NCI-H187 treated with DMSO at 0.1 percent for 48 hours (cell line): ENCODE measurements at regions not wholly inside any gene's neighbourhood (a gene's known extent, or its start where the extent isn't known, plus 50 kb on each side); places are given as distances from the start of the nearest gene placed in this dataset.
A peak's percentile ranks its signal among the peaks of the same experiment; 100 is the strongest.

Source experiments
- DNase-seq: peaks from one replicate; lab custom pipeline; 2025; lab: John Stamatoyannopoulos, UW

- DNase-seq = no peak
Measured at GRCh38 chr18:41231681-41232080, 723.4 kb upstream of the PIK3C3 start.

- DNase-seq = no peak
Measured at GRCh38 chr18:41227993-41228392, 727.0 kb upstream of the PIK3C3 start.

DNA sequence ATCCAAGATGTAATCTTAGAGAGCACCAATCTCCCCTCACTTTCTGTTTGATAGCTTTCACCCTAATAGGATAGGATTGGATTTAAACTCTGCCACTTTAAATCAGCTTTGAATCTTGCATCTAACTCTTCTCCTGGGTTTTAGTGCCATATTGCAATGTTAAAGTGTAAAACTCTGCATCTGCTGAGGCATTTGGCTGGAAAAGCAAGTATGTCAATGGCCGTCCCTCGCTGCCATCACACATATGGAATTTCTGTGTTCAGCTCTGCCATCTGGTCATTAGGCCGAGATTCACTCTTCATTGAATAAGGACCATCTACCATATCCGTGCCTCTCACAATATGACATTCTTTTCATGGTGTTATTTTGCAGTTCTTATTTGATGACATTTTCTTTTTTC is 728.1 kb upstream of the PIK3C3 start:
- DNase-seq = no peak

GRCh38 chr18:41226186-41226585 is 728.8 kb upstream of the PIK3C3 start:
- no peak for DNase-seq

GRCh38 chr18:41216341-41217003 is 738.6 kb upstream of the PIK3C3 start:
- DNase-seq = no peak

DNA sequence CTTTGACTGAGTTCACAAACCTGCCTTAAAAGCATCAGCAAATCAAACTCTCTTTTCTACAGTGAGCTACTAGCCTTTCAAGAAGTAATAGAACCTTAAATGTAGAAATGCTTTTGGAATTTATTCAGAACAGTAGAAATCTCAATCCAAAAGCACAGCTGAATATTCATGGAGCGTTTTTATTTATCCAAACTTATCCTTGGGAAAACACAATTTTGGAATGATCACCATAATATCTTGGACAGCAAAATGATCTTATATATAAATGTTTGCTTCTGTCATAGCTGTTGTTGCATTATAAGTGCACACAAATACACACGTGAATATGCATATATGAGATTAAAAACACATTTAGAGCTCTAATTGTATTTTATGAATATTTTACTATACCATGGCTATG is 747.3 kb upstream of the PIK3C3 start:
- no peak for DNase-seq

DNA sequence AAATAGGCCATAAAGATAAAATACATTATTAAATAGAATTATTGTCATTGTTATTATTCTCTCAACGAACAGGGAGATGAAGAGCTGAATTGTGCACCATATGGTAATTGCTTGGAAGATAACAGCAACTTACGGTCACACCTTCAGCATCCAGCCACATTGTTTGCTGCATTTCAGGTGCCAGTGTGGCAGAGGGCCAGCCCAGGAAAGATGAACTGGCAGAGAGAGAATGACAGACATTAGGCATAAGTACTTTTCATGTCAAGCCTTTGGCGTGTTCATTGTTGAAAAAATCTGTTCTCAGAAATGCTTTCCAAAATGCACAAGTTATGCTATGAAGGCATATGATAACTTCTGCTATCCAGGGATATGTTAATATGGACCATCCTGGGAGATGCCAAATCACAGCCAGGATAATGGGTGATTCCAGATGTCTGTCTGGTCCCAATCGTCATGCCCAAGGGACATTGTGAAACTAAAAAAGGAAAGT is 748.6 kb upstream of the PIK3C3 start:
- DNase-seq = no peak

DNA sequence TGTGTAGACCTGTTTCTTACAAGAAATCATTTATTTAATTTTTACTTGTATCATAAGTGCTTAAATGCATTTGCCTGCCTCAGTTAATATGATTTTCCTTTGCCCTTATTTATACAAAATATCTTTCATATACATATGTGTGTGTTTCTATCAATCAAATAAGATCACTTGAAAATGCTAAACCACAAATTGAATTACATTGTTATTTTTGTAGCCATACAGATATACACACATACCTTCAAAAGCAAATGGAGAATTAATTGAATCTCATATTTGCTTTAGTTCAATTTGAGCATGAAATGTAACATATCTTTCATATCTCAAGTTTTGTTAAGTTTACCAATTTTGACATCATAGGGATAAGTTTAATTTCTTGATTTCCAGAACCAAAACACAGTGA is 755.8 kb upstream of the PIK3C3 start:
- DNase-seq = no peak

DNA sequence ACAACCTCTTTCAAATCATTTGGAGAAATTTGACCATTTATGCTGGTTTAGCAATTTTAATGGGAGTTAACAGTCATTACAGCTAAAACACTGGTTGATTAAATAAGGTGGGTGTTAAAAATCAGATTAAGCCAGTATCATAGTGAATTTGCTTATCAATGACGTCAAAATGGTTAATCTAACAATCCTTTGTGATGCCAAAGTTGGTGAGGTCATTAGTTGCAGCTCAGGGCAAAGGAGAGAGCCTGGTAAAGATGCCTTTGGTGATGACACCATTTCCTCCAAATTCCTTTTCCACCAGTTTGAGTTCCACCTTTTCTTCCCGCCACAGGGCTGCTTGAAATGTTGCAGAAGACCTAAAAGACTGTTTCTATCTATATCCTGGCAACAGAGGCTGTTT is 757.1 kb upstream of the PIK3C3 start:
- DNase-seq = no peak

DNA sequence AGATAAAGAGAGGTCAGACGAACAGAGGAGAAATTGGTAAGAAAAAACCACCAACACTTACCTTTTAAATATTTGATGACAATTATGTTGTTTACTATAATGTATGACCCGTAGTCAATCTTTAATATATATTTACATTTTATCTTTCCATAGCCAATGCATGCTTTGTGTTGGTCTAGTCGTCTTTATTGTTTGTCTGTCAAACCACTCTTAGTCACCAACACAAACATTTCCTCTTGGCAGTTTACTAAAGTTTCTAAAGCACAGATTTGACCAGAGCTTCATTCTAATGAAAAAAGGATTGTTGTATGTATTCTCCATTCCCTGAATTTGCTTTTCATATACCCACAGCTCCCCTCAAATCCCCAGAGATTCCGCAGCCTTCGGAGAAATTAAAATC is 784.7 kb upstream of the PIK3C3 start:
- no peak for DNase-seq

DNA sequence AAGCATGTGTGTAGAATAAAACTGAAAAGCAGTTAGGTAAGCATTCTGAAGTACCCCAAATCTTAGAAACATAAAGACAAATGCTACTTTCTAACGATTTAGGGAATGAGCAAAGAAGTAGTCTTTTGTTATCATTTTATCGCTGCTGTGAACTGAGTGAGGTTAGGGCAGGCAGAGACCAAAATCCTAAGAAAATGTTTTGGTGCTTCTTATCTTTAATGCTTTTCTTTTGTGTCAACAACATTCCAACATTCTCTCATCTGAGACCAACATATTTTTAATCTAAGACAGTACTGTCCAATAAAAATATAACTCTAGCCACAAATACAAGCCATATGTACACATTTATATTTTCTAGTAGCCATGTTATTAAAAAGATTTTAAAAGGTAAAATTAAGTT is 789.4 kb upstream of the PIK3C3 start:
- no peak for DNase-seq

DNA sequence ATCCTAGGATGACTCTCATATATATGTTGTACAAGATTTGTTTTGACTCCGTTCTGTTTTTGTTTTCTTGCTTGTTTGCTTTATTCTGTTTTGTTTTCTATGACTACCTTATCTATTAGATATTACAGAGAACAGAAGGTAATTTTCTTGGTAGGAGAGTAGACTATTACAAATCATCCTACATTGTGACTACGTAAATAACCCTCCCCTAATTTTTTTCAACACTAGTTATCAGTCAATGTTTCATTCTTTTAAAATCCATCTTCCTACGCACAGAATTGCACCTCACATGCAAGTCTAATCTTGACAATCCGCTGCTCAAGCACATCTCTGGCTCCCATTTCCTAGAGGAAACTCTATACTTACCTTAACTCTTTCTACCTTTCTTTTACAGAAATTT is 792.3 kb upstream of the PIK3C3 start:
- DNase-seq = no peak

- DNase-seq = no peak
Measured at GRCh38 chr18:41162191-41162590, 792.8 kb upstream of the PIK3C3 start.

DNA sequence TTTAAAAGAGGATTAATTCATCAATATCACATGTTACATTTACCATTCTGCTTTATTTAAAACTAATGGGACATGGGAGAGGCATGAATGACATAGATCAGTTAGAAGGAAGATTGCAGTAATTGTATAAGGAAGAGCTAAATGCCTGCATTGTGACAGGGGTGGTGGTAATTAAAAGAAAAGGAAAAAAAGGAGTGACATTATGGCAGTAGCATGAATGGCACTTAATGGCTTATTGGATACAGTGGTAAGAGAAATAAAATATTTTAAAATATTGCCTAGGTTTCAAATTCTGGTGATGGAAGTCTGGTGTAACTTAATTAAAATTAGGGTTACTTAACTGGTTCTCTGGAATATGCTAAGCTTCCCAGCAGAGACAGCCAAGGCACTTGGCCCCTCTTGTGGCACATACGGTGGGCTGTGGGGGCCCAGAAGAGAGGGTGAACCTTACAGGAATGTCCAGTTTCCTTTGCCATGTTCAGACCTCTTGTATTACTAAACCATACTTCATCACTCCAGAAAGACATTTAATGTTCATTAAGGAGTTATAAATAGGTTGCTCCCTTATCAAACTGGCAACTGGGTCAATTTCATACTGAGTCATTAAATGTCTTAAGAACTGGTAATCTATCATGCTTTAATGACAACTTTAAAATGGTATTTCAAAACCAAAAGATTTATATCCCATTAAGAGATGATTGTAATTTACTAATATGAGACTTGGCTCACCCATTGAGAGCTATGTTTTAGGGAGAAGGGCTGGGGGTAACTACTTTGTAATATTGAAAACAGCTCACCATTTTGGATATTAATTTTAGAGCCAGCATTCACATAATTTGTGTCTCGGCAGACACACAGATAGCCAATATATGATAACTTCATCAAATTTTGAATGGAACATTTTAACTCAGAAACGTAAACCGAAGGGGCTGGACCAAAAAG is 798.9 kb upstream of the PIK3C3 start:
- DNase-seq = no peak

- no peak for DNase-seq
Measured at GRCh38 chr18:41155025-41155424, 800.0 kb upstream of the PIK3C3 start.

- DNase-seq = no peak
Measured at GRCh38 chr18:41153871-41154270, 801.2 kb upstream of the PIK3C3 start.

- DNase-seq = peak; percentile 44
Measured at GRCh38 chr18:41150316-41150715, 804.7 kb upstream of the PIK3C3 start.

DNA sequence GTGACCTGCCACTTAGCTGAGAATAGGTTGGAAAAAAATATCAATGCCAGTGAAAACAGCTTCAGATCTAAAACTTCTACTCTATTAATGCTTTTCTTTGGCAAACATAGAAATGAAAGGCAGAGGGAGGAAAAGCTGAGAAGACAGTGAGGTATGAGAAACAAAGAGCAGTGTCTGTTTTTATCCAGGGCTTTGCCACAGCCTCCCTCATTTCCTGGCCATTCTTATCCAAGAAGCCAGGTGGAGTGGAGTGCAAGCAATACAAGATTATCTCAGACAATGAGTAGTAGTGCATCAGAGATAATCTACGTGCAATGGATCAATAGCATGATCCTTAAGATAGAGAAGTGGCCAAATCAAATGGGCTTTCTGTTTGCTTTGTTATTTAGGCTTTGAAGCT is 808.7 kb upstream of the PIK3C3 start:
- peak; percentile 64 for DNase-seq

DNA sequence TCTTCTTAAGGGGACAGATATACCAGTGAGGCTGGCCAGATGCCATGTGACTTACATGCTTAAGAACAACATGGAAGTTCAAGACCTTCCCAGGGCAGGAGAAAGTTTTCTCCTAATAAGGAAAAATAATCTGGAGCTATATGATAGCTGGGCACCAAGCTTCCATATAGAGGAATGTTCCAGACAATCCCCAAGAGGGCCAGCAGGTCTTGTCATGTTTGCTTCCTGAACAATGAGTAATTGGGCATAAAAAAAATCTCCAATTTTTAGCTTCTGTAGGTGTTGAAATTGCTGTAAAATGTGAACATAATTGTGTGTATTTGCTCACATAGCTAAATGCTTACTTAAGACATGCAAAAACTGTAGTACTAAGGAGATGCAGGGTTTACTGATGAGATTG is 809.5 kb upstream of the PIK3C3 start:
- no peak for DNase-seq

DNA sequence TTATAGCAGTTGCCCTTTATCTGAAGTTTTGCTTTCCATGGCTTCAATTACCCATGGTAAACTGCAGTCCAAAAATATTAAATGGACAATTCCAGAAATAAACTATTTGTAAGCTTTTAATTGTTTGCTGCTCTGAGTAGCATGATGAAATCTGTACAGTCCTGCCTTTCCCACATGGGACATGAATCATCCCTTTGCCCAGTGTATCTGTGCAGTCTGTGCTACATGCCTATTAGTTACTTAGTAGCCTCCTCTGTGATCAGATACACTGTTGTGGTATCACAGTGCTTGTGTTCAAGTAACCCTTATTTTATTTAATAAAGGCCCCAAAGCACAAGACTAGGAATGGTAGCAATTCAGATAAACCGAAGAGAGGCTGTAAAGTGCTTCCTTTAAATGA is 810.6 kb upstream of the PIK3C3 start:
- DNase-seq = no peak

GRCh38 chr18:41140506-41140905 is 814.5 kb upstream of the PIK3C3 start:
- DNase-seq = no peak

DNA sequence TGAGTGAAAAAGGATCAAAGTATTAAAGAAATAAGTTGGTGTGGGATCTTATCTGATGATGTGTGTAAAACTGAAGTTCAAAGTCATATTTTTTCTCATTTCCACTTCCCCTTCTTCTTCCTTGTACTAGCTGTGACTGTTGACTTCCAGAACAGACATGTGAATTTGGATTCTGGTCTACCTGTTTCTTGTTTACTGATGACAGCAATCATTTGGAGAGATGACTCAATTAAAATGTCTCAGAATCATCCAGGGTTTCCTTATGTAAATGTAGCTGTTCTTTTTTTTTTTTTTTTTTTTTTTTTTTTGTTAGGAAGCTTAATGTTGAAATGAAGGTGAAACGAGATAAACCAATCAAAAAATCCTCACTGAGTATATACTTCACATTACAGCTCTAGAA is 819.9 kb upstream of the PIK3C3 start:
- no peak for DNase-seq

DNA sequence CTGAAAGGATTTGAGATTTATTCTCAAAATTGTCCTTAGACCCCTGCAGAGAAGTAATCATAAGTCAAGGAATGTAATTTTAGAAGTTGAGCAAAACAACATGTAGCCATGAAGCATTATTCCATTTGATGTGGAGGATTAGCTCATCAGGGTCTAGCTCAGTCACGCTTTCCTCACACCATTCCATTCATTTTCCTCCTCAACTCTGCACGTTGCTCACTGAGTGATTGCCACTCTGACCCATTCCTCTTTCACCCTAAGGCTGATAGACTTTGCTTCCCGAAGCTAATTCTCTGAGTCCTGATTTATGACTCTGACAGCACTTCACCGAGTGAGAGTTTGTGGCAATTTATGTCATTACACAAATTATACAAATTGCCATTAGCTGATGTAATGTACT is 820.6 kb upstream of the PIK3C3 start:
- DNase-seq = no peak
